RPMI7951 (cell line): ENCODE measurements at regions not wholly inside any gene's neighbourhood (a gene's known extent, or its start where the extent isn't known, plus 50 kb on each side); places are given as distances from the start of the nearest gene placed in this dataset.

Experiments used
- DNase-seq: peaks from one replicate; pipeline ENCODE4 v3.0.0-alpha.2; 2012; ENCODE audit warnings: low read depth

- DNase-seq, result no peak
These were observed 1506.9 kb upstream of the TMEM132C start for GRCh38 chr12:126760092-126760491.

DNA sequence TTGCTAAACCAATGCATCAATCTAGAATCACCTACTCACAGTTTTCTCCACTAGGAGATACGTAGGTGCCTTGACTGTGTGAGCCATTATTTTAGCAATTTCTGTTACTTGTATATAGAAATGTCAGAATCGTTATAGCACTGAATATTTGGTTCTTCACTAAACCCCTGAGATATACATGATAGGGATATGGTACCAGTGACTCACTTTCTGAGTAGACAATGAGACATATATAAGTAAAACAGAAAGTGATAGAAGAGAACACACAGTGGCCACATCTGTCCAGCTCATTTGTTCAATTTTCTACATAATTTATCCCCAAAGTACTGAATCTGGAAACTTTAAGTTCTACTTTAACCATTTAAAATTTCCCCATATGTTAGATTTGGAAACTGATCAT lies 1505.5 kb upstream of the TMEM132C start:
- DNase-seq, result no peak

DNA sequence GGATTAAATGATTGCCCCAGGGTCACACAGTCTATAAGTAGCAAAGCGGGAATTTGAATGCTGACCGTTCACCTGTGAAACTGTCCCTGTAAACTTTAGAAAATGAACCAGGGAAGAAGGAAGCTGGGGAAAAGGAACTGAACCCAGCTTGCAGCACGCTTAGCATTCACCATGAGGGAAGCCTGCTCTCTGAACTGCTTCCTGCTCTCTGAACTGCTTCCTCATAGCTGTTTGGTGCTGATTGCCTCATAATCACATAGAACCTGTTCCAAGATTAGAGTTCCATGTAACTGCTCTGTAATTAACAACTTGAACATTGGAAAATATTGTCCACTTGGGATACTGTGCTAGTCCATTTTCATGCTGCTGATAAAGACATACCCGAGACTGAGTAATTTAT lies 1504.8 kb upstream of the TMEM132C start:
- DNase-seq, result no peak

- no peak for DNase-seq
These were observed 1503.6 kb upstream of the TMEM132C start for GRCh38 chr12:126763359-126763758.

DNA sequence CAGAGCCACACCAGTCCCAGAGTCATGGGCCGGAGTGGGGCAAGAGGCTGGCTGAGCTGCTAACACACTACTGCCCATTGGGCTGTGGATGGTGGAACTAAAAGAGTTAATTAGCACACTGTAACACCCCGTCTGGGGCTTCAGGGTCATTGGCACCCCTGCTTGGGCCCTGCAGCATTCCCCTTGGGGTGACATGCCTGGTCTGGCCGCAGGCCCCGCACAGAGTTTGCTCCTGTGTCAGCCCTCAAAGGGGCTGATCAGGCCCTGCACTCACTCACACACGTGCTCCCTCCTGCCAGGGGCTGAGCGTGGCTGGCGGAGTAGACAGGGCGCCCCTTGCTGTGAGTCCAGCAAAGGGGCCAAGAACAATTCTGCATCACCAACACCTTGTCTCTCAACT lies 1499.6 kb upstream of the TMEM132C start:
- no peak for DNase-seq

DNA sequence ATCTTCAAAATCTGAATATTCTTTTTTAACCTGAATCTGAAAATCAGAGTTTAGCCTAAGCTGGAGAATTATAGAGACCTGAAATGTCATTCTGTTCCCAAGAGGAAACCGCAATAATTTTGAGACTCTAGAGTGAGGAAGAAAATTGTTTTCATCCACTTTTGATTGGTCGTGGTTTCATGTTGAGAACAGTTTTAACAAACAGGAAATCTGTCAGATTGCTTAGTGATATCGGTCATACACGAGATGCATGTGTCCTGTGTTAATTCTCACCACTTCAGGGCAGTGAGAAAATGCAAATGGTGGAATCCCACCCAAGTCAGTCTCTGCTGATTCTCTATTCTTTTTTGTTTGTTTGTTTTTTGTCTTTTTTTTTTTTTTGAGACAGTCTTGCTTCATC lies 1498.5 kb upstream of the TMEM132C start:
- DNase-seq, result no peak

DNA sequence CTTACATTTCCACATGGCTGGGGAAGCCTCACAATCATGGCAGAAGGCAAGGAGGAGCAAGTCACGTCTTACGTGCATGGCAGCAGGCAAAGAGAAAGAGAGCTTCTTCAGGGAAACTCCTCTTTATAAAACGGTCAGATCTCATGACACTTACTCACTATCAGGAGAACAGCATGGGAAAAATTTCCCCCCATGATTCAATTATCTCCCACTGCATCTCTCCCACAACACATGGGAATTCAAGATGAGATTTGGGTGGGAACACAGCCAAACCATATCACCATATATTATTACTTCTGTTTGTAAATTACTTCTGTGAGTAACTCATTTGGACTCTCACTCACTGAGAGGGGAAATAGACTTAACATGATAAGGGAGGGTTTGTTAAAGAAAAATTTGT lies 1496.8 kb upstream of the TMEM132C start:
- DNase-seq, result peak; percentile 65

DNA sequence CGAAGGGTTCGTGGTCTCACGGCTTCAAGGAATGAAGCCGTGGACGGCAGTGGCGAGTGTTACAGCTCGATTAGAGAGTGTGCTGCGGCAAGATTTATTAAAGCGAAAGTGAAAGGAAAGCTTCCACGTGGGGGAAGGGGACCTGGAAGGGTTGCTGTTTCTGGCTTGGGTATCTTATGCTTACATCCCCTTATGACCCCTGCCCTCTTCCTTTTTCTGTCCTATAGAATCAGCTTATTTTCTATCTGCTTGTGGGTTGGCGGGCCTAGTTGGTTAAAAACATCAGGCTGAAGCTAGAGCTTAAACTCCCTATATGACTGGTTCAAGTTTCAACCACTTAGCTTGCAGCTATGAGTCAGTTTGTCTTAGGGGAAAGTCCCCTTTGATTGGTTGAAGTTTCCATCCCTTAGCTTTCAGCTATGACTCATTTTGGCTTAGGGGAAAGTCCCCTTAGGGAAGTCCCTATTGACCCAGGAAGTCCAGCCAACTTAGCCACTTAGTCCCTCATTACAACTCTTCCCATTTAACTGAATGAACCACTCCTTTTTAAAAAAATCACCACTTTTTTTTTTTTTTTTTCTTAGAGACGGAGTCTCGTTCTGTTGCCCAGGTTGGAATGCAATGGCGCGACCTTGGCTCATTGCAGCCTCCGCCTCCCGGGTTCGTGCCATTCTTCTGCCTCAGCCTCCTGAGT lies 1494.7 kb upstream of the TMEM132C start:
- DNase-seq, result peak; percentile 98

DNA sequence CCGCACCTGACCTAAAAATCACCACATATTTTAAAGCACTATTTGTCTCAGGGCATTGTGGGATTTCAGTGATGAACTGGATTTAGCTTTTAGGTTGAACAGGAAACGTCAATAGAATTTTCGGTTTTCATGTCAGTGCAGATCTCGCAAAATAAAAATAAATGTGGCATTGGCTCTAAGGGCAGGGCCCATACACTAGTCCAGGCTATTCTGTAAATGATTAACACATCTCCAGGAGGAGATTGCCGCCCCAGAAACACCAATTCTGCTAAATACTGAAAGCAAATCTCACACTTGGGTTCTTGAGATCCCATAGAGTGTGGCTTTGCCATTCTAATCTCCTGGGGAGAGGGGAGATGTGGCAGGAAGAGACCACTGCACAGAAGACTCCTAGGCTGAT lies 1494.0 kb upstream of the TMEM132C start:
- no peak for DNase-seq

DNA sequence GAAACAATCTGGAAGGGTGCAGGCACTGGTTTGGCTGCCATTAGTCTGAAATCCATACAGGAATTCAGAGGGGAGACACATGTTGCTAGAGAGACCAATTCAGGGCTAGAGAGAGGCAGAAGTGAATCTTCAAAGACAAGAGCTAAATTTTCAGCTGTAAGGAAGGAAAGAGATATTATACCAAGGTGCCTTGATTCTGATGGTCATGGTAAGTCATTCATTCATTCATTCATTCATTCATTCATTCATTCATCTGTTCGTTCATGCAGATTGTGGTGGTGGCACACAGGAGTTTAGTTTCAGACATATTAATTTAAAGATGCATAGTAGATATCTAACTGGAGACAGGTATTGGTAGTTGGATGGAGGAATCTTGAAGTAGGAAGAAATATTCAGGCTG lies 1493.5 kb upstream of the TMEM132C start:
- no peak for DNase-seq

- DNase-seq, result no peak
These were observed 1490.8 kb upstream of the TMEM132C start for GRCh38 chr12:126776026-126776655.

DNA sequence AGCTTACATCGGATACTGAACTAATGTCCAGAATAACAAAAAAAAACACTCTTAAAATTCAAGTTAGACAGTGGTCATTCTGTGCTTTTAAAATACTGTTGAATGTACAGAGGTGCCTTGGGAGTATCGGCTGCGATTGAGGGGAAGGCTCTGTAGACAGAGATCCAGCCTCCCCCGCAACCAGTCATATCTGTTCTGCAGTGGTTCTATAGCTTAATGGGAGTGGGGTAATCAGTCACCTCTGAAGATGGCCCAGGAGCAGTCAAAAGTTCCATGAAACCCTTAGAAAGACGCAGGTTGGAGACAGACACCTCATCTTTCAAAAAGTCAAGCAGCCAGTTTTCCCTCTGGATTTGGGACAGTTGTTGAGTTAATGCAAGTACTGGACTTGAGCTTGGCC lies 1486.6 kb upstream of the TMEM132C start:
- DNase-seq, result no peak

GRCh38 chr12:126781593-126781992 lies 1485.4 kb upstream of the TMEM132C start:
- no peak for DNase-seq

DNA sequence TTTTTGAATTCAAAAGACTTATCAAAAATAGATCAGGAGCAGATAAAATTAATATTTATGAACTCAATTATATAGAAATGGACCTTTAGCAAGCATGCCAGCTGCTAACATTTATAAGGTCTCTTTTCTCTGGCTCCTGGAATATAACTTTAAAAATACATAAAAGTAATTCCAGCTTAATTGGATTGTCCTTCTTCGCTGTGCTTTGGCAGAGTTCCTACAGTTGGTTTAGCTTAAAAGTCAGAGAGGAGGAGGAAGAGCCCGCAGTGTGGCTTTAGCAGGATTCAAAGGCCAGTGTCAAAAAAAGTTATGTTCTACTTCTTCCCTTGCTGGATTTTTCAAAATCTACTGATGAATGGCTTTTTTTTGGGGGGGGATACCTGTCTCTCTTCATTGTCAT lies 1484.9 kb upstream of the TMEM132C start:
- DNase-seq, result no peak

- DNase-seq, result peak; percentile 66
These were observed 1482.5 kb upstream of the TMEM132C start for GRCh38 chr12:126784328-126784921.

DNA sequence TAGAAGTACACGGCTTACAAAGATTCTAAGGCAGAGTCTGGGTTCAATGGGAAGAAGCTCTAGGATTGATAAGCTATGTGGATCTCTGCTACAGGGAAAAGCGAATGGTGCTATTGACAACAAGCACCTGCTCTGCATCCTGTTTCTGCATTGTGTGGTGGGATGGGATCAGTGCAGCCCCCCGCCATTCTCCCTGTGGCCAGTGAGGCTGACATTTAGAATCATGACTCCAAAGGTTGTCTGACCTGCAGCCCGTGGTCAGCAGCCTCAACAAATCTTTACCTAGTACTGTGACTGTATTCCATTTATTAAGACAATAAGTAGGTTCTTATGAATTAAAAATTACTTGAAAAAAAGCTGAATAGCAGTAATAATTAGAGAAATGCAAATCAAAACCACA lies 1477.0 kb upstream of the TMEM132C start:
- no peak for DNase-seq

DNA sequence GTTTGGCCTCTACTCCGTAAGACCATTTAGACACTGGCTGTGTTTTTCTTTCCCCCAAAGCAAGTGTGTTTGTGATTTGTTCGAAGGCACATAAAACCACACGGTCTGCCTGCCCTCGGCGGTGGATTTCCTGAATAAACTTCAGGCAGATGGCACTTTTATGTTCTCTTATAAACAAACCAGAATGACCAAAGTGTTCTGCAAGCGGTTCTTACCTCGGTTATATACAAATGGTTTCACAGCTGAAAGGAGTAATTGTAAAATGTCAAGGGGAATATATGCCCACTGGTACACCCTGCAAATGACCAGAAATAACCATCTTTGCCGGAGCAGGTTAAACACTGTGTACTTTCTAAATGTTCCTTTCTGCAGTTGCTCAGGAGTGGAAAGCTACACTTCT lies 1475.8 kb upstream of the TMEM132C start:
- DNase-seq, result no peak

GRCh38 chr12:126792411-126792810 lies 1474.6 kb upstream of the TMEM132C start:
- no peak for DNase-seq

DNA sequence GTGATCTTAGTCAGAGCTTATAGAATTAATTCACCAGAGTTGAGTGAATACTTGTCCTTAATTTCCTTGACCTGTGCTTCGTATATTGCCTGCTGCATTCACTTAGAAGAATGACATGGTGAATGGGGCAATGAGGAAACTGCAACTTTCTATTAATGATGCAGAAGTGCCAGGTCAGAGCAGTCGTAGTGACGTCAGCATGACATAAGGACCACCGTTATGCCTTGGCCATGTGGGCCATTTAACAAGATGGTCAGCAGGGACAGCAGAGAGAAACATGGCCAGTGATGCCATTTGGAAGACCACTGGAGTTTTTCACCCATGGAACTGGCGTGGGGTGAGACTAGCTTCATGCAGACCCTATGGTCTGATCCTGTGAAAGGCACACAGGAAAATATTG lies 1469.4 kb upstream of the TMEM132C start:
- no peak for DNase-seq

DNA sequence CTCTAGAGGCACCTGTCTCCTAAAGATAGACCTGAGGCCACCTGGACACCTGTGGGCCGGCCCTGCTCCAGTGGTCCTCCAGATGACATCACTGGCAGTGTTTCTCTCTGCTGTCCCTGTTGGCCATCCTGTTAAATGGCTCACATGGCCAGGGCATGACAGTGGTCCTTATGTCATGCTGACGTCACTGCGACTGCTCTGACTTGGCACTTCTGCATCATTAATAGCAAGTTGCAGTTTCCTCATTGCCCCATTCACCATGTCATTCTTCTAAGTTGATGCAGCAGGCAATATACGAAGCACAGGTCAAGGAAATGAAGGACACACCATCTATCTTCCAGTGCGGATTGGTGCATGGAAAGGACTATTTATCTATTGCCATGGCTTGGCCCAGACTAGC lies 1468.5 kb upstream of the TMEM132C start:
- no peak for DNase-seq

DNA sequence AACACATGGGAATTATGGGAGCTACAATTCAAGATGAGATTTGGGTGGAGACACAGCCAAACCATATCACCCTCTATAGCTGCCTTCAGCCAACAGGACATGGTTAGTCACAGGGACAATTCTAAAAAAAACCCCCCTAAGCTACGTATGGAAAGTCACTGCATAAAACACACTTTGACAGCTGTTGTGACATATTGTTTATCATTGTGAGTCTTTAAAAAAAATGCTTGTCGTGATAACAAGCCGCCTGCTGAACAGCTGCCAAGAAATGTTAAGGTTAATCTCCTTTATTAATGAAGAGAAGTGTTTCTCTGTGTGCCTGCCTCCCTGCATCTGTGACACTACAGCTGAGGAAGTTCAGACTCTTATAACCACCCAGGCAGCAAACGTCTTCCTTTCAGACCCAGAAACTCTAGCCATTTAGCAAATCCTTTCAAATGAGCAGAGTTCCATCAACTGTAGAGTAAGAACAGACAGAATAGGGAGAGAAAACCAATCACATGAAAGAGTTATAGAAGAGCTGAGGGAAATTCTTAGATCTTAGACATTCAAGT lies 1459.6 kb upstream of the TMEM132C start:
- DNase-seq, result no peak

GRCh38 chr12:126811391-126811790 lies 1455.6 kb upstream of the TMEM132C start:
- DNase-seq, result no peak

DNA sequence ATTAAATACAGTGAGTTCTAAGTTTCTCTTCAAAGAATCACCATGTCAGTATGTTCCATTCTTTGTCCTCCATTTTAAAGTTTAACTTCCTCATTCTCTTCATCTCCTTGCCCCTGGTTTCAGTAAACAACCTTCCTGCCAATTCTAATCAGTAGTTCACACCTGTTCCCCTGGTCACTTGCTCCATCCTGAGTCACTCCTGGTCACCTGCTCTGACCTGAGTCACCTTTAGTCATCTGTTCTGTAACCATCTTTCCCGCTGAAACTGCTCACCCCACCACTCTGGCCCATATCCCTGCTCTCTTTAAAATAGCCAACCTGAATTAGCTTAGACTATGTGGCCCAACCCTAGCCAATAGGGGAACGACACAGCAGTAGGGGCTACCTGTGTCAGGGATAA lies 1447.4 kb upstream of the TMEM132C start:
- no peak for DNase-seq
